ENCODE measurements at regions not wholly inside any gene's neighbourhood (a gene's known extent, or its start where the extent isn't known, plus 50 kb on each side); places are given as distances from the start of the nearest gene placed in this dataset.
"Not testable (repeated sequence)": the region's sequence is repeated elsewhere in the genome, so short reads cannot be mapped to it uniquely, and the experiment has no call there.

DNA sequence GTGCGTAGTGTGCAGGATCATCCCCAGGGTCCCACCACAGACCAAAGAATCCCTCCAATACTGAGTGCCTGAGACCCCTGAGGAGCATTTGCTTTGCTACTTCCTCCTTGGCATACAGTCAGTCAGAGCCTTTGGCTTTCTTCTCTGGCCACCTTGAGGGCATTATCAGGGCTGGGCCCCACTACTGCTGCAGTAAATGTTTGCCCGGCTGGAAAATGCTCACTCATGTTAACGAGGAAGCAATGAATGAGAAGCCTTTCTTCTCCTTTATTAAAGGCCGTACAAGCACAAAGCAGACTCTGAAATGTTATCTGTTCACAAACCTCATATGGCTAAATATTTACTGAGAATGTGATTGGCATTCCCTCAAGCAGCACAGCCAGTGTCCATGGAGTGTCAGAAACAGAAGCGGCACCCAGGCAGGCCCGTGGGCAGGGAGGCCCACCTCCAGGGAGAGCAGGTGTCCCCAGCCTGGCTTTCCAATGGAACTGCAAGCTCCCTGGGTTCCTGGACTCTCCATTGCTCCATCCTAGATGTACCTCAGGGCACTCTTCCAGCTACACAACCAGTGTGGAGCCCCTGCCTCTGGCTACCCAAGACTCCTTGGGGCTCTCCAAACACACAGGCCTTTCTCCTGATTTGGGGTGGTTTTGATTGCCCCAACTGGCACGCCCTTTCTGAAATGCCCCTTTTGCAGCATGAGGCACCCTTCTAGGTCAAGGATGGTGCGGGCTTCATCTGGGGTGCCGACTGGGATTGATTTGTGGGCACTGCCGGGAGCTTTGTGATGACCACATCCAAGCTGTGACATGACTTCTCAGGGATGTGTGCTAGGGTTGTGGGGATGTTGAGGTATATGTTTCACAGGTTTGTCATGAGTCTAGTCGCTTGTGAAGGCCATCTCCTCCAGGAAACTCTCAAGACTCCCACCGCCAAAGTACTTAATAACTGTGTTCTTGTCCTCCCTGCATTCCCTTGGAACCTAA, 195.6 kb downstream of the FAM43A start:
- no peak for DNase-seq (ENCODE audit: low read depth)

DNA sequence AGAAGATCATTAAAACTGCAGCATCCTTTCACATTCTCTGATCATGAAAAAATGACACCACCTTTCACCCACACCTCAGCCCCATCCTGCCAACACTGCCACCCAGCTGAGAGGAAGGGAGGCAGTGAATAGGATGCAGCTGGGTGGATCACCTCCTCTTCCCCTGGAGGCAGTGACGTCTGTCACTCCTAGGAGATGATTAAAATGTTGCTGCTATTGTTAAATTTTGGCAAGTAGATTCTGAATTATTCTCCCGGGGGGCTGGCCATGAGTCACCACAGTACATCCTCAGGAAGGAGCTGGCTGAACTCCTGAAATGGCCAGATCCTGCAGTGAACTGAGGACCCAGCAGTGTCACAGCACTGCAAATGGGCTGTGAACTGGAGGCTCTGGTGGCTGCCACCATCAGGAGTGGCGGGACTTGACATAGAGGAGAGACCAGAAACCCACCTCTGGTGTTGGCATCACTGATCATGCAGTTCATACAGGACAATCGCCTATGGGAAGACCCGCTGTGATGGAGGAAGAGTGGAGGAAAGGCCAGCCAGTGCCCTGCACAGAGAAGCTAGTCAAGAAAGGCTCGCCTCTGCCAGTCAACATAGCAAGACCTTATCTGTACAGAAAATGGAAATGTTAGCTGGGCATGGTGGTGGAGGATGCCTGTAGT, 199.1 kb downstream of the FAM43A start:
- DNase-seq (ENCODE audit: low read depth) = no peak

DNA sequence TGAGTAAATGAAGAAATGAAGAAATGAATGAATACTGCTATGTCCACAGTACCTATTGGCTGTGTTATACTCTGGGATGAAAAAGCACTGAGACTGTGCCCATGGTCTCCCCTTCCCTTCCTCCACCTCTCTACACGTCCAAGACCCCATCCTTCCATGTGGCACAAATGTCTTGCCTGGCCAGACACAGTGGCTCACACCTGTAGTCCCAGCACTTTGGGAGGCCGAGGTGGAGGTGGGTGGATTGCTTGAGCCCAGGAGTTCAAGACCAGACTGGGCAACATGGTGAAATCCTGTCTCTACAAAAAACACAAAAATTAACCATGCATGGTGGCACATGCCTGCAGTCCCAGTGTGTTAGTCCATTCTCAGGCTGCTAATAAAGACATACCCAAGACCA, 200.1 kb downstream of the FAM43A start:
- no peak for DNase-seq (ENCODE audit: low read depth)

DNA sequence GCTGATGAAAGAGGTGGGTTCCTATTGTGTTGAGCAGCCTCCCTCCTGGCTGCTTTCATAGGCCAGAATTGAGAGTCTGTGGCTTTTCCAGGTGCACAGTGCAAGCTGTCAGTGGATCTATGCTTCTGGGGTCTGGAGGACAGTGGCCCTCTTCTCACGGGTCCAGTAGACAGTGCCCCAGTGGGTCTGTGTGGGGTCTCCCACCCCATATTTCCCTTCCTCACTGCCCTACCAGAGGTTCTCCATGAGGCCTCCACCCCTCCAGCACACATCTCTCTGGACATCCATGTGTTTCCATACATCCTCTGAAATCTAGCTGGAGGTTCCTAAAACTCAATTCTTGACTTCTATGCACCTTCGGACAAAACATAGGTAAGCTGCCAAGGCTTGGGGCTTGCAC, 201.2 kb downstream of the FAM43A start:
- no peak for DNase-seq (ENCODE audit: low read depth)

DNA sequence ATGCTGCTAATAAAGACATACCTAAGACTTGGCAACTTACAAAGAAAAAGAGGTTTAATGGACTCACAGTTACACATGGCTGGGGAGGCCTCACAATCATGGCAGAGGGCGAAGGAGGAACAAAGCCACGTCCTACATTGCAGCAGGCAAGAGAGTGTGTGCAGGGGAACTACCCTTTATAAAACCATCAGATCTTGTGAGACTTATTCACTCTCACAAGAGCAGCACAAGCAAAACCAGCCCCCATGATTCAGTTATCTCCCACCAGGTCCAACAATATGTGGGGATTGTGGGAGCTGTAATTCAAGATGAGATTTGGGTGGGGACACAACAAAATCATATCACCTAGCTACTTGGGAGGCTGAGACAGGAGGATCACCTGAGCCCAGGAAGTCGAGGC, 202.4 kb downstream of the FAM43A start:
- DNase-seq (ENCODE audit: low read depth) = not testable (repeated sequence)

DNA sequence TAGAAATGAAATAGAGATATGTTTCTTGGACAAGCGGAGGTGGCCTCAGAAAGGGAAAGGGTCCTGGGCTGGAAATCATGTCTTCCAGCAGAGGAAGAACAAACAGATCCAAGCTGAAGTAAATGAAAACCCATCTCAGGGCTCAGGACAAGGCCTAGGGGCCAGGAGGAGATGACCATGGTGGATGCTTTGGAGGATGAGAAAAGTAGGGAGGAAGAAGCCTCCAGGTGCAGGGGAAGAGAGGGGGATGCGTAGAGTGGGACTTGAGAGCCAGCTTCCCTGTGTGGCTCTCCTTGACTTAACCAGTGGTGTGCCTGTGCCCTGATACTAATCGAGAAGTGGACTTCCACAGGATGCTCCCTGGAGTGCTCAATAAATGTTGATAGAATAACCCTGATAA, 203.2 kb downstream of the FAM43A start:
- DNase-seq (ENCODE audit: low read depth) = no peak

DNA sequence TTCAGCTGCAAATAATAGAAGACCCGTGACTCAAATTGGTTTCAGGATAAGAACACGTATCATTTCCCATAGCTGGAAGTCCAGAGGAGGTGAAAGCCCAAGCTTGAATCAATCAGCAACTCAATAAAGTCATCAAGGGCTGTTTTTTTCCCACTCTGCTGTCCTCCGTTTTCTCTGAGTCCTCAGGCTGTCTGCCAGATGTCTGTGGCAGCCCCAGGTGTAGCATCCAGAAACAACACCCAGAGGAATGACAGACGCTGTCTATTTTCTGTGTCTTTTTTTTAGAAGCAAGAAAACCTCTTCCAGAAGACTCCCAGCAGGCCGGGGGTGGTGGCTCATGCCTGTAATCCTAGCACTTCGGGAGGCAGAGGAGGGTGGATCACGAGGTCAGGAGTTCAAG, 204.4 kb downstream of the FAM43A start:
- no peak for DNase-seq (ENCODE audit: low read depth)

DNA sequence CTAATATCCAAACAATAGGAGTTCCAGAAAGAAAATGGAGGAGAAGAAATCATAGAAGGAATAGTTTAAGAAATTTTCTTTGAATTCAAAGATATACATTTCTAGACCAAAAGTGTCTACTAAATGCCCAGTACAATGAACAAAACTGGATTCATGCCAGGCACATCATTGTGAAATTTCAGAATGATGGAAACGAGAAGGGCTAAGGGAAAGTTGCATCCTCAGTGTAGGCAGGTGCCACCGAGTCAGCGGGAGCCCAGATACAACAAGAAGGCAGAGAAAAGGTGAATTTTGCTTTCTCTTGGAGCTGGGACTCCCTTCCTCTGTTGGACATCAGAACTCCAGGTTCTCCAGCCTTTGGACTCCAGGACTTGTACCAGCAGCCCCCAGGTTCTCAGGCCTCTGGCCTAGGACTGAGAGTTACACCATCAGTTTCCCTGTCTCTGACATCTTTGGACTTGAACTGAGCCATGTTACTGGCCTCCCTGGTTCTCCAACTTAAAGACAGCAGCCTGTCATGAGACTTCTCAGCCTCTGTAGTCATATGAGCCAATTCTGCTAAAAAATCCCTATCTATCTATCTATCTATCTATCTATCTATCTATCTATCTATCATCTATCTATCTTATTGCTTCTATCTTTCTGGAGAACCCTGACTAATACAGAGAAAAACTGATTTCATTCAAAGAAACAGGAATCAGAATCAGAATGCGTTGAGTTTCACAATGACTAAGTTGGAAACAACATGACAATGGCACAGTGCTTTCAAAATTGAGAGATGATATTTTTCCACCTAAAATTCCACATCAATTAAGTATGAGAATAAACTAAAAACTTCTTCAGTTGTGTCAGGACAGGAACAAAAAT, 207.7 kb downstream of the FAM43A start:
- DNase-seq (ENCODE audit: low read depth) = no peak

DNA sequence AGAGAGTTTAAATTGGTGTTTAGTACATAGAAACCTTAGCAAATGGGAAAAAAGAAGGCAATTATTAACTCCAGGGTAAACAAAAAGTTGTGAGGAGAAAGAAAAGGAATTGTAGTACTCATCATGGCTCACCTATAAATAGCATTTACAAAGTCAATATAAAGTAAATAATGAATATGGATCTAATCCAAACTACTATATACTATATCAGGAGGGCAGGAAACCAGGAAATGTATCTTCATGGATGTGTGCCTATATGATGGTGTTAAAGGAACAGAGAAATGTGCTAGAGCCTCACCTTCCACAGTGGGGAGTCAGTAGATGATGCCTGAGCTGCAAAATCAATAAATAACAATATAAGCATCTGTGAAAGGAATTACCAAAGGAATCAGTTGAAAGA, 208.9 kb downstream of the FAM43A start:
- DNase-seq (ENCODE audit: low read depth) = no peak

DNA sequence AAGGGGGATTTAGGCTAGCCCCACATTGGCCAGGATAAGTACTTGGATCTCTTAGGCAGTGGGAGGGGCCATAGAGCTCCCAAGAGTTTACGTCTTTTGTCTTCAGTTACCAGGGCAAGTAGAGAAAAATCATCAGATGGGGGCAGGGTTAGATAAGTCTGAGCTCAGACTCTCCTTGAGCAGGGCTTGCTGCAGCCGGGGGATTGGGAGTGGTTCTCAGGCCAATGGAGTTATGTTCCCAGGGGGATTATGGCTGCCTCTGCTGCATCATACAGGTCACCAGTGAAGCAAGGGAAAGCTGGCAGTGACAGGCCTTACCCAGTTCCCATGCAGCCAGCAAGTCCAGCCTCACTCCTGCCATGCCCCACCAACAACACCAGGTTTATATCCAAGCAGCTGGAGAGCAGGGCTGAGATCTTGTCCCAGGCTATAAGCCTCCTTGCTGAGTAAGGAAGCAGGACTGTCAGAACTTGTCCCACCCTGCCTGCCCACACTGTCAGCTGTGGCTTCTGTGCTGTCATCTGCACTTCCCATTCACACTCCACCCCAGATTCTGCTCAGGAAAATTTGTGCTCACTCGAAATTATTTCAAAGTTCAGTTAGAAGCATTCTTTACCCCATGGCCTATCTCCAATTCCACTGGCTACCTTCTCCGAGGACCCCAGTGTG, 215.3 kb downstream of the FAM43A start:
- DNase-seq (ENCODE audit: low read depth) = no peak

DNA sequence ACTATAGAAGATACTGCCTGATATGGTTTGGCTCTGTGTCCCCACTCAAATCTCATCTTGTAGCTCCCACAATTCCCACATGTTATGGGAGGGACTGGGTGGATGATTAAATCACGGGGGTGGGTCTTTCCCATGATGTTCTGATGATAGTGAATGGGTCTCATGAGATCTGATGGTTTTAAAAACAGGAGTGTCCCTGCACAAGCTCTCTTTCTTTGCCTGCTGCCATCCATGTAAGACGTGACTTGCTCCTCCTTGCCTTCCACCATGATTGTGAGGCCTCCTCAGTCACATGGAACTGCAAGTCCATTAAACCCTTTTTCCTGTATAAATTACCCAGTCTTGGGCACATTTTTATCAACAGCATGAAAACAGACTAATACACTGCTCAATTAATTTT, 217.8 kb downstream of the FAM43A start:
- not testable (repeated sequence) for DNase-seq (ENCODE audit: low read depth)

DNA sequence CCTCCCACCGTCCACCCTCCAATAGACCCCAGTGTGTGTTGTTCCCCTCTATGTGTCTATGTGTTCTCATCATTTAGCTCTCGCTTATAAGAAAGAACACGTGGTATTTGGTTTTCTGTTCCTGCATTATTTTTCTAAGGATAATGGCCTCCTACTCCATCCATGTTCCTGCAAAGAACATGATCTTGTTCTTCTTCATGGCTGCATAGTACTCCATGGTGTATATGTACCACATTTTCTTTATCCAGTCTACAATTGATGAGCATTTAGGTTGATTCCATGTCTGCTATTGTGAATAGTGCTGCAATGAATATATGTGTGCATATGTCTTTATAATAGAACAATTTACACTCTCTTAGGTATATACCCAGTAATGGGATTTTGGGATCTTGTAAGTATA, 219.3 kb downstream of the FAM43A start:
- DNase-seq (ENCODE audit: low read depth) = not testable (repeated sequence)

DNA sequence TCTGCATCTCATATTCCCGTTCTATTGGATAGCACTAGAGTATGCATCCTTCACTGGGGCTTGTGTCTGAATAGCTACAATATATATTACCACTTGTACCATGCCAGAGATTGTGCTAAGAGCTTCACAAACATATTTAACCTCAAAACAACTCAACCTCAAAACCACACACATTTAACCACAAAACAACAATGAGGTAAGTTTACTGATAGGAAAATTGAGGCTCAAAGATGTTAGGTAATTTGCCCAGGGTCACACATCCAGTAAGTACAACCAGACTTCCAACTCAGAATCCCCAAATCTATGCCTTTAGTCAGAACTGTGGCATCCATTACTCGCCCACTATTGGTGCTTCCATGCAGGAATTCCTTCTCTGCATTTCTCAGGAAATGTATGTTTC, 220.0 kb downstream of the FAM43A start:
- no peak for DNase-seq (ENCODE audit: low read depth)

DNA sequence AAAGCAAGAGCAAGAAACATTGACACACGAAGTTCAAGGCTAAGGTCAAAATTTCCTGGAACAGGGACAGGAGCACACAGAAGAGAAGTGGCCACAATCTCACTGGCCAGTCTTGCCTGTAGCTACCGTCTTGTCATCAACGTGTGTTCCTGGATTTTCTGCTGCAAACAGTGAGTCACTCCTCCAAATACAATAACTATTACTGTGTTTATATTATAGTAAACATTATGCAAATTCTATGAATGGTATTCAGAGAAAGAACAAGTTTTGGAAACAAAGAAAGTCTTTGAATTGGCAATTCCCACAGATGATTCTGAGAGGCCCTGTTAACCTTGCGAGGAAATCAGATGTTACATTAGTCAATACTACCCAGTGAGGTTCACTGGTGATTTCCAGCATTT, 220.5 kb downstream of the FAM43A start:
- DNase-seq (ENCODE audit: low read depth) = no peak

DNA sequence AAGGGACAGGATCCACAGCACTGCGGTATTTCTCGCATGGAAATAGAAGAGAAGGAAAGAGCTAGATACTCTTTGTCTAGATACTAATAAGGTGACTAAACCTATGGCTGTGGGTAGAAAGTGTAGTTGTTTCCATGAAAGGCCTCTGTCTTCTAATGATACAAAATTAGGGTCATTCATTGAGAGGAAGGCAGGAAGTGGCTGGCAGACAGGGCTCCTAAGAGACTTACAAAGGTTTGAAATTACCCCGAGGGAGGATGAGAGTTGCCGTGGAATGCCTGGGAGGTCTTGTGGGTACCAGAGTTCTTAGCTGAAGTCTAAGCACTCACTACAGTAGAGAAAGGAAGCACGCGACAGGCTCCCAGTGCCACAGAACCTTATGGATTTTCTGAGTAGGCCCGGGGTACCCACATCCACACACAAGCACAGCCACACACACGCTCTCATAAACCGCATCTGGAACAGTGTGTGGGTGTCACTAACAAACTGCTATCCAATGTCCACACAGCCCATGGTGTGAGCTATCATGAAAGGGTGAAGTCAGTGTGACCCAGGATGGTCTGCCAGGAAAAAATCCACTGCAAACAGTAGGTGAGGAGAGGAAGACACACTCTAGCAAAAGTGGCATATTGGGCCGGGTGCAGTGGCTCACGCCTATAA, 221.4 kb downstream of the FAM43A start:
- DNase-seq (ENCODE audit: low read depth) = no peak

DNA sequence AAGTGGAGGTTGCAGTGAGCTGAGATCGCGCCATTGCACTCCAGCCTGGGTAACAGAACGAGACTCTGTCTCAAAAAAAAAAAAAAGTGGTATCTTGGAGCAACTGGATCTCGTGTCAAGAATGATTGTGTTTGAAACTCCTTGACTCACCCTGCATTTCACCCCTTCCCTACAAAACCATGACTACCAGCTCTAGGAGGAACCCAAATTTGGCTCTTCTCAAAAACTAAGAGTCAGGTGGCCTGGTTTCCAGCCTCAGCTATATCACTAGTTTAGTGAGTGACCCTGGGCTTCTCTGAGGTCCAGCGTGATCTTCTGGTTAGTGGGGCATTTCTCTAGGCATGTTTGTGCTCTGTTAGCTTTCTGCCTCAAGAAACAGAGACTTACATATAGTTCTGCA, 222.1 kb downstream of the FAM43A start:
- DNase-seq (ENCODE audit: low read depth) = no peak

DNA sequence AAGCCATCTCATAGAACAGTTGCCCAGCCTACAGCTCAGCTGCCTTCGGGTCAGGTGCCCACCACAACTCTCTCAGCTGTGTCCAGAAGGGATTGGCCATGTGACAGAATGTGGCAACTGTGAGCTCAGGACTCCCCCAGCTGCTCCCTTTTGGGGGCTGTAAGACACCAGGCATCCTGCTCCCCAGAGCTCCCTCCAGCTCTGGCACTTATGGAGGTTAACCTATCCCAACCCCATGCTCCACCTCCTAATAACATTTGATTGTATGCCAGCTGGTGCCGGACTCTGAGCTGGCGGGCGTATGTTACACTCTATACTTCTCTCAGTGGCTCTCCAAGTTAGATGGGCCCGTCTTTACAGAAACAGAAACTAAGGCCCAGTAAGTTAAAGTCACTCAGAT, 222.8 kb downstream of the FAM43A start:
- DNase-seq (ENCODE audit: low read depth) = no peak

DNA sequence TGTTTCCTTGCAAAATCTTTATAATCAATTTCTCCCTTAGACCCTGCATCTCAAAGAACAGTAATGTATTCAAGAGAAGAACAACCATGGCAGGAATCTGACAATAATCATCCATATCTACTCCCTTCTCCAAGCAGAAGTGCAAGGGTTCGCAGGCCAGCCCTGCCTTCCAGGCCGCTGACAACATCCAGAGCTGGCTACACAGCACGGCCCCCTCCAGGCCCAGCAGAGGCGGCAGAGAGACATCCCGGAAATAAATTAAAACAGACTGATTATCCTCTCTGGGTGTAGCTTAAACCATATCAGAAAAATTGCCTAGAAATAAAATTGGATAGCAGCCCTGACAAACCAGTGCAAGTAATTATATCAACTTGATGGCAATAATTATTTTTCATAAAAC, 223.3 kb downstream of the FAM43A start:
- DNase-seq (ENCODE audit: low read depth) = no peak

DNA sequence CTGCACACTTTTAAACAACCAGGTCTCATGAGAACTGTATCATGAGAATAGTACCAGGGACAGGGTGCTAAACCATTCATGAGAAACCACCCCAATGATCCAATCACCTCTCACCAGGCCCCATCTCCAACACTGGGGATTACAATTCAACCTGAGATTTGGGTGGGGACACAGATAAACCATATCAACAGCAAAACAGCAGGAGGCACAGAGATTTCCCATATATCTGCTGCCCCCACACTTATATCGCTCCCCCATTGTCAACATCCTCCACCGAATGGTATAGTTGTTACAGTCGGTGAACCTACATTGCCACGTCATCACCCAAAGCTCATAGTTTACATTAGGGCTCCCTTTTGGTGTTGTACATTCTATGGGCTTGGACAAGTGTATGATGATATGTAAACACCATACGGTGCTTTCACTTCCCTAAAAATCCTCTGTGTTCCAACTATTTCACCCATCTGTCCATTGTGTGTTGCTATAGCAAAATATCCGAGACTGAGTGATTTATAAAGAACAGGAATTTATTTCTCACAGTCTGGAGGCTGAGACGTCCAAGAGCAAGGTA, 224.8 kb downstream of the FAM43A start:
- no peak for DNase-seq (ENCODE audit: low read depth)

DNA sequence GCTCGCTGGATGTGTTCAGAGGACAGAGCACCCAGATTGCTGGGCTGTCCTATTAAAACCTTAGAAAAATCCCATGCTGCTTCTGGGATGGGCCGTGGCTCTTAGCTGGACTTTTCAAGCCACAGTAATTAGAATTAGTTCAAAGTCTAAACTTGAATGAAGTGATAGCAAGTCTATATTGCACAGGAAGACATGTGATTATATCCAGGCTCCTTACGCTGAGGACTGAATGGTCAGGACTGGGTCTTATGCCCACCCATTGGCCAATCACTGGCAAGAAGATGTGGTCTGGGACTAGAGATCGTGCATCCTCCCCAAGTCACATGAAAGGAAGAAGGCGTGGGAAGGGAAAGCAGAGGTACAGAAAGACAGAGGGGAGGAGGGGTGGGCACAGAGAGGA, 227.6 kb downstream of the FAM43A start:
- DNase-seq (ENCODE audit: low read depth) = no peak

DNA sequence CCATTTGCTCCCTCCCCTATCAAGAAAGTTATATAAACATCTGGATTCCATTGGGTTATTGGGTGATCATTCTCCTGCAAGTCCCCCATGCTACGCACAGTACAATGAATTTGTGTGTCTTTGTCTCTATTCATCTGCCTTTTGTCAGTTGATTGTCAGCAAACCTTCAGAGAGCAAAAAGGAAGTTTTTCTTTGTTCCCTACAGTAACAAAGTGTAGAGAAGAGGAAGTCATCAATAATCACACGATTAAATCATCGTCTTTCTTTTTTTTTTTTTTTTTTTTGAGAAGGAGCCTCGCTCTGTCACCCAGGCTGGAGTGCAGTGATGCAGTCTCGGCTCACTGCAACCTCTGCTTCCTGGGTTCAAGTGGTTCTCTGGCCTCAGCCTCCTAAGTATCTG, 239.2 kb downstream of the FAM43A start:
- DNase-seq (ENCODE audit: low read depth) = not testable (repeated sequence)

Data from stimulated activated CD8-positive, alpha-beta memory T cell treated with anti-CD3 and anti-CD28 coated beads, Interleukin-7, amount 100 ng/mL, for 24 hours (primary cell).